IPS-NIHi7 (cell line): ENCODE measurements at regions not wholly inside any gene's neighbourhood (a gene's known extent, or its start where the extent isn't known, plus 50 kb on each side); places are given as distances from the start of the nearest gene placed in this dataset.
"Not testable (repeated sequence)": the region's sequence is repeated elsewhere in the genome, so short reads cannot be mapped to it uniquely, and the experiment has no call there.

Experiments used
- DNase-seq: peaks from one replicate; pipeline ENCODE4 v3.0.0; 2012; ENCODE audit warnings: mixed read lengths; ENCODE audit errors: extremely low spot score

DNA sequence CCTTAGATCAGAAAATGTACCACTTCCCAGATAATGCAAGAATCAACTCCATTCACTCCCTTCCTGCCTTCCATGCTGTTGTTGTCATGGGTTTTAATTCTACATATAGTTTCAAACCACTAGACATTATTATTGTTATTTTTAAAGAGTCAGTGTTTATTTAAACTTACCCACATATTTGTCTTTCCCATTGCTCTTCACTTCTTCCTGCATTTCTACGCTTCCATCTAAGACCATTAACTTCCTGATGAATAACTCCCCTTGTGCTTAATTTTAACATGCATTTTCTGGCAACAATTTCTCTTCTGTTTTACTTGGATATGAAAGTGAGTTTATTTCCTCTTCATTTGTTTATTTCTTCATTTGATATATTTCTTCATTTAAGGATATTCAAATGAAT, 127.1 kb upstream of the FHIT start:
- no peak for DNase-seq

GRCh38 chr3:61381745-61382392, 130.6 kb upstream of the FHIT start:
- DNase-seq = peak; percentile 69

DNA sequence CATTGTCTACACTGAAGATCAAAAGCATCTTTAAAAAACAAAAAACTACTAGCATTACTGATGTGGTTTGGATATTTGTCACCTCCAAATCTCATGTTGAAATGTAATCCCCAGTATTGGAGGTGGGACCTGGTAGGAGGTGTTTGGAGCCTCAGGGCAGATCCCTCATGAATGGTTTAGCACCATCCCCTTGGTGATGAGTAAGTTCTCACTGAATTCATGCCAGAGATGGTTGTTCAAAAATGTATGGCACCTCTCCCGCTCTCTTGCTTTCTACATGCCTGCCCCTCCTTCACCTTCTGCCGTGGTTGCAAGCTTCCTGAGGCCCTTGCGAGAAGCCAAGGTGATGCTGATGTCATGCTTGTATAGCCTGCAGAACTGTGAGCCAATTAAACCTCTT, 136.6 kb upstream of the FHIT start:
- DNase-seq = no peak

DNA sequence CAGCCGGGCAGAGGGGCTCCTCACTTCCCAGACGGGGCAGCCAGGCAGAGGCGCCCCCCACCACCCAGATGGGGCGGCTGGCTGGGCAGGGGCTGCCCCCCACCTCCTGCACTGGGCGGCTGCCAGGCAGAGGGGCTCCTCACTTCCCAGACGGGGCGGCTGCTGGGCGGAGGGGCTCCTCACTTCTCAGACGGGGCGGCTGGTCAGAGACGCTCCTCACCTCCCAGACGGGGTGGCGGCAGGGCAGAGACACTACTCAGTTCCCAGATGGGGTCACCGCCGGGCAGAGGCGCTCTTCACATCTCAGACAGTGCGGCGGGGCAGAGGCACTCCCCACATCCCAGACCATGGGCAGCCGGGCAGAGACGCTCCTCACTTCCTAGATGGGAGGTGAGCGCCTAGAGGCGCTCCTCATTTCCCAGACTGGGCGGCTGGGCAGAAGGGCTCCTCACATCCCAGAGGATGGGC, 142.3 kb upstream of the FHIT start:
- DNase-seq = not testable (repeated sequence)

GRCh38 chr3:61401359-61401758, 150.1 kb upstream of the FHIT start:
- no peak for DNase-seq

GRCh38 chr3:61407397-61407796, 154.0 kb upstream of the PTPRG start:
- DNase-seq = no peak

DNA sequence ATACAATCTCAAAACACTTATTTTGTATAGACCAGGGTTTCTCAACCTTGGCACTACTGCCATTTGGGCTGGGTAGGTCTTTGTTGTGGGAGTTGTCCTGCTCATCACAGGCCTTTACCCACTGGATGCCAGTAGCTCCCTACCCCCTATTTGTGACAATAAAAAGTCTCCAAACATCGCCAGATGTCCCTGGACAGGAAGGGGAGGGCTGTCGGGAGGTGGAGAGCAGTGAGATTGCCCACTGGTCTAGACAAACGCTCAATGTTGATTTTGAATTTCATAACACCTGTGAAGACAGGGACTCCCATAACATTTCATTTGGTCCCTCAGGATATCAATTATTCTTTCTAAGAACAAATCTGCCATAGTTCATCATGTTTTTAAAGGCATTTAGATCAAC, 151.7 kb upstream of the PTPRG start:
- DNase-seq = no peak

DNA sequence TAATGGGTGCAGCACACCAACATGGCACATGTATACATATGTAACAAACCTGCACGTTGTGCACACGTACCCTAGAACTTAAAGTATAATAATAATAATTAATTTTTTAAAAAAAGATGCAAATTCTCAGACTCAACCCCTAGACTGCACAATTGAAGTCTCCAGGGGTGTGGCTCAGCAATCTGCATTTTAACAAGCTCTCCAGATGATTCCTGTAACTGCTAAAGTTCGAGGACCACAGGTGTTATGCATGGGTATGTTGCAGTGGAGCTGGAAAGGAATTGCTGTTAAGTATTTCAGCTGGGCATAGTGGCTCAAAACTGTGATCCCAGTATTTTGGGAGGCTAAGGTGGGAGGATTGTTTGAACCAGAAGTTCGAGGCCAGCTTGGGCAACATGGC, 151.0 kb upstream of the PTPRG start:
- DNase-seq = not testable (repeated sequence)

- DNase-seq = no peak
These were observed 150.2 kb upstream of the PTPRG start for GRCh38 chr3:61411009-61411662.

- no peak for DNase-seq
These were observed 146.9 kb upstream of the PTPRG start for GRCh38 chr3:61414456-61414855.

GRCh38 chr3:61415201-61415600, 146.2 kb upstream of the PTPRG start:
- no peak for DNase-seq

DNA sequence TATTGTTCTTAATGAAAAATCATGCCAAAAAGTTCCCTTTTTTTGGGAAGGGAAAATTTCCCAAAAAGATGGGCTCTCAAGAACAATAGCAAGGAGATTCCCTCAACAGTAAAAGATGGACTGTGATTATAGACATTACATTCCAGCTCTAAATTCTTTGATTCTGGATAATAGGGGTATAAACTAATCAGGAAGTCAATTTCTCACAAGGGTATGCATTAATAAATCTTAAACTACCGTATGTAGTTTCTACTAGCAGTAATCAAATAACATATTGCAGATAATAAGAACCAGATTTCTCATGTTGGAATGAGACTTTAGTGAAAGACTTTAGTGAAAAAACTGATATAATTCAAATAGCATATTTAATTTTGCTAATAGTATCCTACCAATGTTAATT, 144.8 kb upstream of the PTPRG start:
- DNase-seq = no peak

DNA sequence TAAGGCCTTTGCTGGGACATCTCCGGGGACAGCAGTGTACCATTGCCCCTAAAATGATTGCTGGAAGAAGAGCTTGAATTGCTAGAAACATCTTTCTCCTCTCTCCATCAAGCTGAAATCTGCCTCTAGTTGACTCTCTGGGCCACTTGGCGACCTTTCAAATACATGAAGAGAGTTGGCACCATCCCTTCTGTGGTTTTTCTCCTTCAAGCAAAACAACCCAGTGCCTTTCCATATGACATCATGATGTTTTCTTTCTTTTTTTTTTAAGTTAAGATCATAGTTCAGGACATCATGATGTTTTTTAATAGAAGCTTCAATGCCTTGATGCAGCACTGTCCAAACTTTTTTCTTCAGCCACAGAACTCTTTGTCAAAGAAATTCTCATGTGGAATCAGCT, 144.0 kb upstream of the PTPRG start:
- no peak for DNase-seq

GRCh38 chr3:61420136-61420759, 141.1 kb upstream of the PTPRG start:
- no peak for DNase-seq

DNA sequence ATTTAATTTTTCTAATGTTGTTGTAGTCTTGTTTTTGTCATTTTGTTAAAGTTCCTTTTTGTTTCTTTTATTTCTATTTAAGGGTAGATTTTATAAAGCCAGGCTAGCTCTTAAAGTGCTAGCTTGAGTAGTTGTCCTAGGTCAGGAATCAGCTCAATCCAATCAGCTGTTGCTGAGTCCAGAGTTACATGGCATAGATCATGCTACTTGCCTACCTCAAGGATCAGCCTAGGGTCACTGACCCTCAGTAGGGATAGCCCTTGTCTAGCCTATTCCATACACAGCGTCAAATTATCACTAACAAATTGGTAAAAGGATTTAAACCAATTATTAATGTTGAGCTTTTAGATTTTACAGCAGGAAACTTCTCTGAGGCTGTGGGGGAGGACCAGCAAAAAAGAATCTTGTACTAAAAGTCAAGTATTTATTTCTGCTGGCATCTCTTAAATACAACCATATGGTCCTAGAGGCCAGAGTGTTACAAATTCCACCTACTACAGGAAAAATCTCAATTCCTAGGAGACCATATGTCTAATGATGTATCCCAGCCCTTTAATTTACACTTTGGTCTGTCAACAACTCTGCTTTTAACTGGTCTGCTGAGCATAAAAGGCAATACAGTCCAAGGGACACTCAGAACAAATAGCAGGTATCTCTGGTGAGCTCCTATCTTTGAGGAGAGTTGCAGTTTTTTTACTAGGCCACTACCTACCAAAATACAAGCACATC, 138.3 kb upstream of the PTPRG start:
- DNase-seq = no peak

DNA sequence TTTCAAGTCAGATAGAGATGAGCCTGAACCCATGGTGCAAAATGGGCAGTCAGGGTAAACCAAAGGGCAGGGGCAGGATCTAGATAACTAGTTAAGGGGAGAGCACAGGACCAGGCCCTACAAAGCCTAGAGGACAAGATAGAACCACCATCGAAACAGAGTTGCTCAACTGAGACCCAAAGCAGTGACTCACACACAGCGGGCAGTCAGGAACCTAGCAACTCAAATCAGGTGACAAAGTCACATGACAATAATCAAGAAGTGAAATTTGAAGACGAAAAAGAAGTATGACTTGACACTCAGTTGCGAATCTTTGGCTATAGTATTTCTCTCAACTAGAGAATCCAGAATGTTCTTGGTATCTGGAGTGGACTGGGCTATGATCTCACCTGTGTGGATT, 136.0 kb upstream of the PTPRG start:
- DNase-seq = no peak

GRCh38 chr3:61429106-61429505, 132.3 kb upstream of the PTPRG start:
- DNase-seq = no peak

DNA sequence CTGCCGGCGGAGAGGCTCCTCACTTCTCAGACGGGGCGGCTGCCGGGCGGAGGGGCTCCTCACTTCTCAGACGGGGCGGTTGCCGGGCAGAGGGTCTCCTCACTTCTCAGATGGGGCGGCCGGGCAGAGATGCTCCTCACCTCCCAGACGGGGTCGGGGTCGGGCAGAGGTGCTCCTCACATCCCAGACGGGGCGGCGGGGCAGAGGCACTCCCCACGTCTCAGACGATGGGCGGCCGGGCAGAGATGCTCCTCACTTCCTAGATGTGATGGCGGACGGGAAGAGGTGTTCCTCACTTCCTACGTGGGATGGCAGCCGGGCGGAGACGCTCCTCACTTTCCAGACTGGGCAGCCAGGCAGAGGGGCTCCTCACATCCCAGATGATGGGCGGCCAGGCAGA, 126.5 kb upstream of the PTPRG start:
- DNase-seq = not testable (repeated sequence)

DNA sequence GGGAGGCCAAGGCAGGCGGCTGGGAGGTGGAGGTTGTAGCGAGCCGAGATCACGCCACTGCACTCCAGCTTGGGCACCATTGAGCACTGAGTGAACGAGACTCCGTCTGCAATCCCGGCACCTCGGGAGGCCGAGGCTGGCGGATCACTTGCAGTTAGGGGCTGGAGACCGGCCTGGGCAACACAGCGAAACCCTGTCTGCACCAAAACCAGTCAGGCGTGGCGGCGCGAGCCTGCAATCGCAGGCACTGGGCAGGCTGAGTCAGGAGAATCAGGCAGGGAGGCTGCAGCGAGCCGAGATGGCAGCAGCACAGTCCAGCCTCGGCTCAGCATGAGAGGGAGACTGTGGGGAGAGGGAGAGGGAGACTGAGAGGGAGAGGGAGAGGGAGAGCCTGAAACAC, 126.0 kb upstream of the PTPRG start:
- DNase-seq = not testable (repeated sequence)

- no peak for DNase-seq
These were observed 122.9 kb upstream of the PTPRG start for GRCh38 chr3:61438253-61439121.

DNA sequence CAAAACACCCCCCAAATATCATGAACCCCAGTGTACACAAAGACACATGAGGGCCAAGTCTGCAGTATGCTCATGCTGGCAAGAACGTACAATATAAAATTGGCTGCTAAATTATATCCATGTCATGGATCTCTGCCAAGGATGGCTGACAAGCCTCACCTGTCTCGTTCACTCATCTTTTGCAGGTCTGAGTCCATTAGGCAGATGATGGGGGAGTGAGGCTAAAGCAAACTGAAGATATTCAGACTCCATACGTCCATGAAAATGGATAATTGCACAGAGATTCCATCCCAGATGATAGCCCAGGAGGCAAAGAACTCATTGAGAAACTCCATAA, 122.3 kb upstream of the PTPRG start:
- DNase-seq = no peak

DNA sequence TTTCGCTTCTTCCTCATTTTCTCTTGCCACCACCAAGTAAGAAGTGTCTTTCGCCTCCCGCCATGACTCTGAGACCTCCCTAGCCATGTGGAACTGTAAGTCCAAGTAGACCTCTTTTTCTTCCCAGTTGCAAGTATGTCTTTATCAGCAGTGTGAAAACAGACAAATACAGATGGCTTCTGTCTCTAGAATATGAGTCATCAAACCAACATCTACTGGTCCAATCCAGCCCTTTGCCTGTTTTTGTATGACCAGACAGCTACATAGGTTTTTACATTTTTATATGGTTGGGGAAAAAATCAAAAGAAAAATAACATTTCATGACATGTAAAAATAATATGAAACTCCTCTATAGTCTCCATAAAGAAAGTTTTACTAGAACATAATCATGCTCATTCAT, 118.7 kb upstream of the PTPRG start:
- no peak for DNase-seq
